Fibroblast of the conjunctiva (primary cell): ENCODE measurements at regions not wholly inside any gene's neighbourhood (a gene's known extent, or its start where the extent isn't known, plus 50 kb on each side); places are given as distances from the start of the nearest gene placed in this dataset.

ENCODE experiments used
- DNase-seq: peaks from one replicate; pipeline ENCODE4 v3.0.0-alpha.2; 2010; ENCODE audit warnings: low read depth

DNA sequence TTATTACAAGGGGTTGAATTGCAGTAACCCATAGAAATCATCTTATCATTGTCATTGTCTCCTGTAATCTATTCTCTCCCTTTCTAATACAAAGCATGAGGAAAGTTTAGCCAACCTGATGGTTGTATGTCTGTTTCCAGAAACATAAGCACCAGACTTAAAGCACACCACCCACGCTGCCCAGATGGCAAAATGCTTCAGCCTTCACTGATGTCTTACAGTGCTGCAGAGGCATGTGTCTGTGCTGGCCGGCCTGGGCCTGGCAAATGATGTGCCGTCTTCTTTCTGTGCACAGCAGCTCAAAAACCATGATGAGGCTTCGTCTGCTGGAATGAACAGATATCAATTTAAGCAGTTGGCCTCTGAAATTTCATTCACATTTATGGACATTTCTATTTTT is 443.0 kb upstream of the RGPD4 start:
- no peak for DNase-seq

DNA sequence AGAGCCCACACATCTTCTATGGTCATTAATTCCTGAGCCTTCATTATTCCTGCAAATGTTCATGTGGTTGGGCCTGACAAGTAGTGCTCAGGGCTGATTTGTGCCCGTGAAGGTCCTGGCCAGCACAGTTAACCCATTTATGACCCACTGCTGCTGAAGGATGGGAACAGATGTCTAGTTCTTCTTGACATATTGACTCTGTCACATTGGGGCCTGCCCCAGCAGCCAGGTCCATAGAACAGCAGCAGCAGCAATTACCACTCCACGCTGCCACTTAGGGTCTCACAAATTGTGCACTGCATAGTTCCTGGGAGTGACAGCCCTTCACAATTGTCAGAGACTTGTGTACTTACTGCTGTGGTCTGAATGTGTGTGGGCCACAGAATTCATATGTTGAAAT is 442.3 kb upstream of the RGPD4 start:
- no peak for DNase-seq

DNA sequence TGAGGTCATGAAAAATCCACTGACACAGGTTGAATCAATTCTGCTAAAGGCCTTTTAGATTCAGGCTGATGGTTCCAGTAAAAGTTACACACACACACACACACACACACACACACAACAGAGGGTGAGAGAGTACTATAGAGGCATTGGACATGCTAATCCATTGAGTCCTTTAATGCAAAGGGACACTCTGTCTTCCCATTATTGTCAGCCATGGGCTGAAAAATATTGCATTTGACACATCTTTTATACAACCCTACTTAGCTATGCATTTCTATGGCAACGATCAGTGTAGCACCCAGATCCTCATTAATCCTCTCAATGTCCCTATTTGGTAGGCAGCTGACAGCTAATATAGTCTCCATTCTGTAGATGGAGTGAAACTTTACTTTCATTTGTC is 440.8 kb upstream of the RGPD4 start:
- no peak for DNase-seq

DNA sequence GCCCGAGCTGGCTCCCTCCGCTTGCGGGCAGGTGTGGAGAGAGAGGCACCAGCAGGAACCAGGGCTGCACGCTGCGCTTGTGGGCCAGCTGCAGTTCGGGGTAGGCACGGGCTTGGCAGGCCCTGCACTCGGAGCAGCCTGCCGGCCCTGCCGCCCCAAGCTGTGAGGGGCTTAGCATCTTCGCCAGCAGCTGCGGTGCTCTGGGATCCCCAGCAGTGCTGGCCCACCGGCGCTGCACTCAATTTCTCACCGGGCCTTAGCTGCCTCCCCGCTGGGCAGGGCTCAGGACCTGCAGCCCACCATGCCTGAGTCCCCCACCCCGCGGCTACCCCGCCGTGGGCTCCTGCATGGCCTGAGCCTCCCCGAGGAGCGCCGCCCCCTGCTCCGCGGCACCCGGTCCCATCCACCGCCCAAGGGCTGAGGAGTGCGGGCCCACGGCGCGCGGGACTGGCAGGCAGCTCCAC is 434.4 kb upstream of the RGPD4 start:
- no peak for DNase-seq

DNA sequence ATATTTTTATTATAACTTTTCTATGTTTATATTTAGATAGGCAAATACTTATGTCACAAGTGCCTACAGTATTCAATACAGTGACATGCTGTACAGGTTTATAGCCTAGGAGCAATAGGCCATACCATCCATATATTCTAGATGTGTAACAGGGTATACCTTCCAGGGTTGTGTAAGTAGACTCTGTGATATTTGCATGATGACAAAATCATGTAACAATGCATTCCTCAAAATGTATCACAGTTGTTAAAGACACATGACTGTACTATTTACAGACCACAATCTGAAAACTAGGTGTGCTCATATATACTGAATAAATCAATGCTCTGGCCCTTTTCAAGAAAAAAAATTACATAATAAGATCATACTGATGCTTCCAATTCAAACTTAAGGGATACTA is 433.2 kb upstream of the RGPD4 start:
- no peak for DNase-seq

DNA sequence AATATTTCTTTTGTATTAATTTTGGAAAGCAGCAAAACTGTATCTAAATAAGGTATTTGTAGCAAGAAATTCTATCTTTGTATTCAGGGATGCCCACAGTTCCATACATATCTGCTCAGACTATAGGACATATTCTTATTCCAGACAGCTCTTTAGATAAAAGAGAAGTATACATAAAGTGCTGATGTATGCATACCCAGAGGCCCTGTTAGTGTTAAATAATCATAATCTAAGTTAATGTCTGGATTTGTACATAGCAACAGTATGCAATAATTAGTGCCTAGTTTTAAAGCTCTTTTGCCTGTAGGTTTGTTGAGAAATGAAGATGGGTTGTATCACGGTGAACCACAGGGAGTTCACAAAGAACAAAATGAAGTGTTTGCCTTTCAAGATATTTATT is 428.0 kb upstream of the RGPD4 start:
- no peak for DNase-seq

DNA sequence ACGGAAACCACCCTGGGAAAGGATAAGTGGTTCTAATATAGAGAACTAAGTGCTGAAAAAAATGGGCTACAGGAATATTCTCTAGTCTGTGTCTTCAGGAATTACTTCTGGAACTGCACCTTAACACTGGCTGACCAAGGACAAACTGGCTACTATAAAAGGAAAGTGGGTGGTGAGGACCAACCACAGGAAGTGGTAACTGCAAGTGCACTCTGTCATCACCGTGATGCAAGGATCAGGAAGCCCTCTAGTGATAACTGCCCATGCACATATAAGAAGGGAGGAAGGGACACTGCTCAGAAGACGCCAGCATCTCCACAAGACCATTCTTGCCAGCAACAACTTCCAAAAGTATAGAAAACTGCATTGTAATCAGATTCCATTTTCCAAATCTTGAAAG is 424.4 kb upstream of the RGPD4 start:
- no peak for DNase-seq

DNA sequence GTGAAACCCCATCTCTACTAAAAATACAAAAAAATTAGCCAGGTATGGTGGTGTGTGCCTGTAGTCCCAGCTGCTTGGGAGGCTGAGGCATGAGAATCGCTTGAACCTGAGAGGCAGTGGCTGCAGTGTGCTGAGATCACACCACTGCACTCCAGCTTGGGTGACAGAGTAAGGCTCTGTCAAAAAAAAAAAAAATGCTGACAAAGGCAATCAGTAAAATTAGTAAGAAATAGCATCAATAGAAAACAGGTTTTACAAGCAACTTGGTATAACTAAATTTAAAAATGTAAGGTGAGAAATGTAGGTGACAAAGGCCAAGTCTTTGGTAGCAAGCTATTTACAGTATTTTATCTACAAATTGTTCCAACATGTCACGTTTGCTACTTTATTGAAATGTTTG is 421.4 kb upstream of the RGPD4 start:
- DNase-seq = no peak

DNA sequence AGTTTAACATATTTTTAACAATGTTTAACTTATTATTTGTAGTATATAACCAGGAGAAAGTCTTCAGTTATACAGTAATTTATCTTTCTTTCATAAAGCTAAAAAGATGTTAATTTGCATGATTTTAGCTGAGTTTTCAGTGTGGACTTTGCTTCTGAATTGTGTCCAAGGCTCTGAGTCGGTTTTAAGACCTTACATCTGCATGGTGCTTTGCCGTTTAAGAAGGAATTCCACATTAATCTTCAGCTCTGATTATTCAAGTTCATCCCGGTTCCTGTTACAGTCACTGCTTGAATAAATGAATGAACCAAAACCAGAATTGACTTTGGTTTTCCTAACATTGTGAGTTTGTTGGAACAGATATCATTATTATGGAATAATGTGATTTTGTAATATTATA is 419.7 kb upstream of the RGPD4 start:
- no peak for DNase-seq

DNA sequence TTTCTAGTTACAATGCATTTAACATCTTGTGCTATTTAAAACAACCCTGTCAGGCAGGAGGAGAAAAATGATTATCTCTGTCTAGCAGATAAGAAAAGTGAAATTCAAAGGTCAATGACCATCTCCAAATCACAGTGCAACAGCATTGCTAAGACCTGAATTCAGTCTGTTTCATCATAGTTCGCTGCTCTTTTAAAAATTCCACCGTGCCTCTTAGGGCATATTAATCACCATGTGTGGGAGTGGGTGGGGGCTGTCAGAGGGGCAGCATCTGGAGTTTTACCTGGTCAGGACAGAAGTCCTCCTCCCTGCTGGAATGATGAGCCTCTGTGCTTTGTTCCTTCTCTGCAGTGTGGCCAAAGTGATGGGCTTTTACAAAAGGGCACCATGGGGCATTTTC is 418.7 kb upstream of the RGPD4 start:
- no peak for DNase-seq

DNA sequence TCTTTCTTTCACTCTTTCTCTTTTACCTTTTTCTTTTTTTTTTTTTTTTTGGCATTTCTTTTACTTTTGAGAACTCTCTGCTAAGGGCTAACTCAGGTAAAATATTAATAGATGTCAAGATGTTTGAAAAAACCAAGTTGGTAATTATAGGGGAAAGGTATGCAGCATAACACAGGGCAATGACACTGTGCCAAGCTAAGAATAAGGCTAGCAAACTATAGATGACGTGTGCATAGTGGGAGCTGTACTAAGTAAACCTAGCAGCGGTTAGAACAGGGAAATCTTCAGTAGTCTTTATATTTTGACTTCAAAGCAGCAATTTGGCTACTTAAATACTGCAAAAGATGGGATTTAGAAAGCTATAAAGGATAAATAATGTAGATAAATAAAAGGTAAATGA is 415.4 kb upstream of the RGPD4 start:
- no peak for DNase-seq

DNA sequence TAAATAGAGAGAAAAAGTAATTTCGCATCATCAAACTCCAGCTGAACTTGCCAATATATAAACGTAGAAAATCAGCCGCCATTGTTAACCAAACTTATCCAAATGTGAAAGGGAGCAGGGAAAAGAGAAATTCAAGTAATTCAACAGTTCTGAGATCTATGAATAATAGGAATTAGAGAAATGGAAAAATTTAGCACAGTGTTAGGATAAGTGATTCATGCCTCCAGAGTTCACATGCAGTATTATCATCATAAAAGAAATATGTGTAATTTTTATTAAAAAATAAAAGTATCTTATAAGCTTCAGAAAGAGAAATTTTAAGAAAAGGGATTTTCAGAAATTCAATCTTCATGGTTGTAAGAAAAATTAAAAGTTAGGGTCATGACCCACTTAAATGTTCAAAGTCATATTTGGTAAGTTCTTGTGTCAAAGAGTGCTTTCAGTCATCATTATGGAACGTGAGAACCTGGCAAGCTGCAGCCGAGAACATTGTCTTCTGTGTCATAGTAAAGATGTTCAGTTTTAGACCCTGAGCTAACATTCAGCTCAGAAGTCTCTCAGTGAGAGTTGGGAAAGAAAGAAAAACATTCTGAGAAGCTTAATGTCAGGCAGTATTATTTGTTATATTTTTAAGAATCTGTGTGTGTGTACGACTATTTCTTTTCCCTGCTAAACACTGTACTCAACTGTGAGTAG is 414.3 kb upstream of the RGPD4 start:
- no peak for DNase-seq

DNA sequence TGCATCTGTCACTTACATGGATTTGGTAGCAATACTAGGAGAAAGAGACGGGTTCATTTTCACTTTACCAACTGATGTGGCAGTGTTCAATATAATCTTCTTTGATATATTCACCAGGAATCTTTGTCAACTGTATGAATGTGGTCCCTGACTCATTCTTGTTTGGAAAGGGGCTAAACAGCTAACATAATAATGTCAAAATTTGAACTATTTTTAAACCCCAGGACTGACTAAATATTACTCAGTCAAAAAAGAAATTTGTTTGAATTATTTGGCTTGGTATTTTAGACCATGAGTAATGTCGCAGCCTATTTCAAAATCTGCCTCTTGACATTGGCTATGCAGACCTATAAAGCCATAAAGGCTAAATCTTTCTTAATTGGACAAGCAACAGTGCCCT is 413.7 kb upstream of the RGPD4 start:
- no peak for DNase-seq

DNA sequence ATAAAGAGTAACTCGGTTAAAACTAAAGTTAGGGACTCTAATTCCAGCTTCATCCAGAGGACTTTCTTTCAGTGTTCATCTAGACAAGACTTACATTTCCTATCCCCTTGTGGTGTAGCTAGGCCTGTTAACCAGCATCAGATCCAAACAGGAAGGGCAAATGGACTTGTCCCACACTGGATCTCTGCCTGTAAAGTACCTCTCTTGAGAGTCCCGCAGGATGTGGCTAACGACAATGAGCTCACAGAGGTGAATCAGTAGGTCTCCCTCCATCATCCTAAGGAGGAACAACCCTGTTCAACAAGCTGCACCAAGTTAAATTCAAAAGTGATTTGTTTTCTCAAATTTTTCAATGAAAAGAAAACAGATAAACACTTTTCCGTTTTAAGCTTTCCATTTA is 412.3 kb upstream of the RGPD4 start:
- DNase-seq = no peak

DNA sequence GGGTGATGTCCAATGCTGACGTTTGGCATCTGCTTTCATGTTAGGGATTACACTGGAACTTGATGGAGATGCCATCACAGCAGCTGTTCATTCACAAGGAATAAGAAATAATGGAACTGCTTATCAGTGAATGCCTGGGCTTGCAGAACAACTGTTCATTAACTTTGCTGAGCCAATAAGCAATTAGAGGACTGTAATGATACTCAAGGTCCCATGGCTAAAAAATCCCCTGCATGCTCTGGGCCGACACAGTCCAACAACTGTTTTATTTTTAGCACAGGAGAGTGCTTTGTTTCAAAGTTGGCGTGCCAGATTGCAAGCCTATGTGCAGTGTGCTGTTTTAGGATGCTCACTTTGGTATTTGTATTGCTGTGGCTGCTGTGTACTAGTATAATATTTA is 408.0 kb upstream of the RGPD4 start:
- DNase-seq = no peak

DNA sequence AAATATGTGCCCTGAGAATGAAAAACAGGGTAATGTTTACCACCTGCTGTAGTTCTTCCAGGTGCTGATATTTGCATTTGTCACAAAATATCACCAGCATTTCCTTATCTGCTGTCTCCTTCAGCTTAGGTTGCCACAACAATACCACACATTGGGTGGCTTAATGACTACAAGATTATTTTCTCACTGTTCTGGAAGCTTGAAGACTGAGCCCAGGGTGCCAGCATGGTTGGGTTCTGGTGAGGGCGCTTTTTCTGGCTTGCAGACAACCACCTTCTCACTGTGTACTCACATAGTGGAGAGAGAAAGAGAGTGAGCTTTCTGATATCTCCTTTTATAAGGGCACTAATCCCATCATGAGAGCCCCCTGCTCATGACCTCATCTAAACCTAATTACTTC is 407.5 kb upstream of the RGPD4 start:
- DNase-seq = no peak

DNA sequence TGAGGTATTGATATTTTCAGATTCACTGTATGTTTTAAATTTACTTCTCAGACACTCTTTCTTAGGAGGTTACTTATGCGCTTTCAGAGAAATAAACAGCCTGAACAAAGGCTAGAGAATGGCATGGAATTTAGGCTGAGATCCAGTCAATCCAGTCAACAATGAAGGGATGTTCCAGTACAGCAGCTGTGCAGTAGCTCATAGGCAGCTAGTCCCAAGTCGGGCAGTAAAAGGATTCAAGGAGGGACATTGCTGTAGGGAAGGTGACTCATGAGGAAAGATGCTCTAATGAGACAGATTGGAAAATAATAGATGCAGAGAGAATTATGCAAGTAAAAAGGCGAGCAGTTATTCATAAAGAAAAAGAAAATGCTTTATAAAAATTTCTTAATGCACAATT is 397.9 kb upstream of the RGPD4 start:
- DNase-seq = no peak

DNA sequence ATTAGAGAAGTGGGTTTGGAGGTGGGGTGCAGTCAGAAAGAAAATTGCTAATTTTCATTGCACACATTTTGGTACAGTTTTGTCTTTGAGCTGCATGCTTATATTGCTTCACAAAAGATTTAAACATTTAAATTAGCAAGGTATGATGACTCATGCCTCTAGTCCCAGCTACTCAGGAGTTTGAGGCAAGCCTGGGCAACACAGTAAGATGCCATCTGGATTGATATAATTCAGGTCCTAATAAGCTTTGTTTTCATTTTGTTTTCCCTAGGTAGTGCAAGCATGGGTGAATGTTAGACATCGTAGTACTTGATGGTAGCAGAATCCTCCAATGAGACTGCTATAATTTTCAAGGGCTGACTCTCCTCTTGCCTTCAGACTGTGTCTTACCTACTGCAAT is 396.7 kb upstream of the RGPD4 start:
- DNase-seq = no peak

DNA sequence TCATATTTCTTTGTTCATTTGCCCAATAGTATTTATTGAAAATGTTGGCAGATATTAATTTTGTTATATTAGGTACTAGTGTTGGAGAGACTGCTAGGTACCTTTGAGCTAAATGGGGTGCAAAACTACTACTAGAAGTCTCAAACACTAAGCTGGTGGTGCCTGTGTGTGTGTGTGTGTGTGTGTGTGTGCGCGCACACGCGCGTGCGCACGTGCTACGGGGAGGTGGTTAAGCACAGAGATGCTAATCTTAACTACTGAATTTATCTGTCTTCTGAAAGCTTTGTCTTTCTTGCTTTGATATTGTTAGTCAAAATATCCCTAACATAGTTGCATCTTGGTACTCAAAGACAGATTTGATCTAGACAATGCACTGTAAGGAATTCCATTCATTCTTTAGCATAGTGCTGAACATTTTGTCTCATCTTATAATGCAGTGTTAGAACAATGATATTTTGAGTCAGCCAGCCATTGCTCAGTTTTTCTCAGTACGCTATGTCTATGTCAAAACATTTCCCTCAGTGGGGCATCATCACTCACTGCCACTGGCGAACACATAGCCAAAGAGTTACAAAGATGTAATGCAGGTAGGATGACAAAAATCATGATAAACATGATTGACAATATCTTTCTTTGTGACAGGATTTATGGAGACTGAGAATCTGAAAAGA is 396.0 kb upstream of the RGPD4 start:
- DNase-seq = no peak

DNA sequence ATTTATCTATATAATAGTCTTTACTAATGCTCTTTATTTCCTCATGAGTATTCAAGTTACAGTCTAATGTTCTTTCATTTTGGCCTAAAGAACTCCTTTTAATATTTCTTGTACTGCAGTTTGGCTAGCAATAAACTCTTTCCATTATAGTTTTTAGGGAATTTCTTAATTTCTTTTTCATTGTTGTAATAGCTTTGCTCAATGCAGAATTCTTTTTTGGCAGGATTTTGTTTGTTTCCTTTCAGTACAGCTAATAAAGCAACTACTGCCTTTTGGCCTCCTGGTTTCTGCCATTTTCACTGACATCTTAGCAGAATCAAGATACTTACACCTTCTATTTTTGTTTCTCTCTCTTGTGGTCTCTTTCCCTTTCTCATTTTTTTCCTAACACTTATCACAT is 390.4 kb upstream of the RGPD4 start:
- no peak for DNase-seq

DNA sequence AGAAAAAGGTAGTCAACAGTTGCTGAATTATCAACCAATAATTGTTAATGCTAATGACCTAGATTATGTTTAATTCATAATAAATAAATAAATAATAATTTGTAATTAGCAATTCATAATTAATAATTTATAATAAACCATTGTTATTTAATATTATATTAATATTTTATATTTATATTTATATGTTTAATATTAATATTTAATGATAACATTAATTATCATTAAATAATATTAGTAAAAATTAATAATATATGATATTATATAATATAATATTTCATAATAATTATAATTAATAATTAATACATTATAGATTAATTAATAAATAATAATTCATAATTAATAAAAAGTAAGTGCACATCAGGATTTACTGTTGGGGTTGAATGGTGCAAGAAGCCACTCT is 389.4 kb upstream of the RGPD4 start:
- no peak for DNase-seq

DNA sequence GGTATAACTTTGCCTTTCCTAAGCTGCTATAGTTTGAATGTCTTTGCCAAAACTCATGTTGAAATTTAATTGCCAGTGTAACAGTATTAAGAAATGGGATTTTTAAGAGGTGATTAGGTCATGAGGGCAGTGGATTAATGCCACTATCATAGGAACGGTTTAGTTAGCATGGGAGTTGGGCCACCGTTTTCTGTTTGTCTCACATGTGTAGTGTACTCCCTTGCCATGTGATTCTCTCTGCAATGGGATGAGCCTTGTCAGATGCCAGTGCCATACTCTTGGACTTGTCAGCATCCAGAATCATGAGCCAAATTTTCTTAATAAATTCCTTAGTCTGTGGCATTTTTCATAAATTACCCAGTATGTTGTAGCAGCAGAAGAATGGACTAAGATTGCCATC is 388.9 kb upstream of the RGPD4 start:
- no peak for DNase-seq

DNA sequence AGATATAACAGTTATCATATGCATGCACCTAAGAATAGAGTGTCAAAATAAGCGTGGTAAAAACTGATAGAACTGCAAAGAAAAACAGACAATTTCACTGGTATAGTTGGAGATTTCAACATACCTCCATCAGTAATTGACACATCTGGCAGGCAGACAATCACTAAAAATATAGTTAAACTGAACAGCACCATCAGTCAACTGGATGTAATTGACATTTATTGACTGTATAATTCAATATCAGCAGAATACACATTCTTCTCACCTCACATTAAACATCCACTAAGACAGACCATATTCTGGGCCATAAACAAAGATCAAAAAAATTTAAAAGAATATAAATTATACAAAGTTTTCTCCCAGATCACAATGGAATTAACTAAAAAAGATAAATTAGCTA is 378.5 kb upstream of the RGPD4 start:
- DNase-seq = no peak

DNA sequence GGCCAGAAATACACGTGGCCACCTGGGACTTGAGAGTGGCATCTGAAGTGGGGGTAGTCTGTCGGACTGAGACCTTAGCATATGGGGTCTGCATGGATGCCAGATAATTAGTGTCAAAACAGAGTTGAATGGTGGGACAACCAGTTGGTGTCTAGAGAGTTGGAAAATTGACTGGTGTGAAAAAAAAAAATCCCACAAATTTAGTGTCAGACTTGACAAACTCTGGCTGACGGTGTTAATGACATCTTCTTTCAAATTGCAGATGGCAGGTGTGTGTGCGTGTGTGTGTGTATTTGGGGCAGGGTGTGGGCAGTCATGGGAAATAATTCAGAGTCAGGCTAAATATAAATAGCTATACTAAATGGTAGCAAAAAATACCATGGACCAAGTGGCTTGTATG is 365.4 kb upstream of the RGPD4 start:
- DNase-seq = no peak
